ENCODE measurements at regions not wholly inside any gene's neighbourhood (a gene's known extent, or its start where the extent isn't known, plus 50 kb on each side); places are given as distances from the start of the nearest gene placed in this dataset.

GRCh38 chr2:60603533-60604190 lies 50.2 kb upstream of the BCL11A start:
- no peak for DNase-seq (ENCODE audit: low read depth in 3 of 3, low spot score in 2 of 3)

DNA sequence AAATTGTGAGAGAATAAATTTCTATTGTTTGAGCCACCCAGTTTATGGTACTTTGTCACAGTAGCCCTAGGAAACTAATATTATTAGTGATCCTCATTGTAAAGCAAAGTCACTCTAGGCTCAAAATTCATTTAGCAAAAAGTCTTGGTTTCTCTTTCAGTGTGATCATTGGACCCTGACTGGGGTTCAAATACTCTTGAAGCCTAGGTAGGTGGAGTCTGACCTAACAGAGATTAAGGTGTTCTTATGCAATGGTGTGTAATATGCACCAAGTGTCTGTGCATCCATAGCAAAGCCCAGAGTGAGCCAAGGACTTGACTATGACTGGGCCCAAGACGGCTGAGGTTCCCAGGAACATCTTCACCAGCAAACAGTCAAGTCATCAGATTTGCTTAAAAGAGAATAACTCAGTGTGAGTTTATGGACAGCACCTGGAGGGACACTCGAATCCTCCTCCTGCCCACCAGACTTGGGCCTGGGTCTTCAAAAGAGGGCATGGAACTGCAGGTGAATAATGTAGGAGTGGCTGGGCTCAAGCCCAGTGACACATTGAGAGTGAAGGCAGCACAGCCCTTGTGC lies 51.1 kb upstream of the BCL11A start:
- DNase-seq (ENCODE audit: low read depth in 3 of 3, low spot score in 2 of 3) = no peak

DNA sequence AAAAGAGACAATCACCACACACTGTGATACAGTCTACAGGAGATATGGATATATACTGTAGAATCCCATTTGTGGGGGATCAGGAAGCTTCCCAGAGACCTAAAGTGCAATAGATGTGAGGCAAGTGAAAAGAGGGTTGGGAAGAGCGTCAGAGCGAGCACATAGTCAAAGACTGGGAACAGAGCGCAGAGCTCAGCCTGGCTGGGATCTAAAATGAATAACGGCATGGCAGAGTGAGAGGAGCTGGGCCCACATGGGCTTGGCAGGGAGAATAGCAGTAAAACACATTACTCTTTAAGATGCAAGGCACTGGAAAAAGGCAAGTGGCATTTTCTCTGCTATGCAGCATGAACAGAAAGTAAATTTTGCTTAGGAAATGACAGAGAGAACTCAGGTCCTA lies 52.4 kb upstream of the BCL11A start:
- DNase-seq (ENCODE audit: low read depth in 3 of 3, low spot score in 2 of 3) = no peak

GRCh38 chr2:60608679-60609078 lies 55.2 kb upstream of the BCL11A start:
- DNase-seq (ENCODE audit: low read depth in 3 of 3, low spot score in 2 of 3) = no peak

GRCh38 chr2:60612033-60612432 lies 58.6 kb upstream of the BCL11A start:
- no peak for DNase-seq (ENCODE audit: low read depth in 3 of 3, low spot score in 2 of 3)

GRCh38 chr2:60614319-60614718 lies 60.9 kb upstream of the BCL11A start:
- no peak for DNase-seq (ENCODE audit: low read depth in 3 of 3, low spot score in 2 of 3)

DNA sequence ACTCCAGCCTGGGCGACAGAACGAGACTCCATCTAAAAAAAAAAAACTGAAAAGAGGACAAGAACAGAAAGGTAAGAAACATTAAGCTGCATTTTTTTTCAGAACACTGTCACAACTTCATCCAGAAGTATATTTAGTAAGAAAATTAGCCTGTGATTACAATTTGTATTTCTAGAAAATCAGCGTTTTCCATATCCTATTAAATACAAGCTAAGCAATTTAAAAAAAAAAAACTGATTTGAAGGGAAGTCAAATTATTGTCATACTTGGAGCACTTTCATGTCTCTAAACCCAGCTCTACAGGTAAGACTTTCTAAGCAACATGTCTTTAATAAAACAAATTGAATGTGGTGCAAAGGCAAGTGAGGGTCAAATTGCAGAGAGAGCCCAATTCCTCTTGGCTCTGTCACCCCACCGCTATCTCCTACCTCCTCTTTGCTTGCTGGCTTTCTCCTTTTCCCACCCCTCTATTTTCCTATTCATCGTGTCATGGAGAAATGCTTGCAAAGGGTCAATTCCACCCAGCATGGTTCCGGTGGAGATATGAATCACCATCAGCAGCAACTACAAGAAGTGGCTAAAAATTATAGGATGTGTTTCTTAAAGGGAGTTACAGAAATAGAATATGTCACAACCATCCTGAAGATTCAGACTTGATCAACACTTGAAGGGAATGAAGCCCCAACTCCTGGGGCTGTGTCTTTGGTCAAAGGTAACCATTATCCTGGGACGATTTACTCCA lies 68.4 kb upstream of the BCL11A start:
- no peak for DNase-seq (ENCODE audit: low read depth in 3 of 3, low spot score in 2 of 3)

- DNase-seq (ENCODE audit: low read depth in 3 of 3, low spot score in 2 of 3) = no peak
These were observed 69.6 kb upstream of the BCL11A start for GRCh38 chr2:60623040-60623439.

- no peak for DNase-seq (ENCODE audit: low read depth in 3 of 3, low spot score in 2 of 3)
These were observed 74.0 kb upstream of the BCL11A start for GRCh38 chr2:60627412-60627811.

DNA sequence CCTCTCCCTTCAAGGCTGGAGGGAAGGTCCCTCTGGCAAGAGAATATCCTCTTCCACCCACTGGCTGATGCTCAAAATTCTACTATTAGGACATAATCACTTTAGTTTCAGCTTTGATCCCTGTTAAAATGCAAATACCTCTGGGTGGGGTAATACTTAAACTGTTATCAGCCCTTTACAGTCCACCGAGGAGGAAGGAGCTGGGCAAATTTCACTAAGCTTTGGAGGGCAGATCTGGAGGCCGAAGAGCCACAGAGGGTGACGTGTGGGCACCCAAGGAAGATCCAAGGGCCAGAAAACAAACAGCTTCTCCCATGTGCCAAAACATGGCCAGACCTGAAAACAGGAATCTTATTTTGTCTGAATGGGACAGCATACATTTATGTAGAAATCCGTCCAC lies 74.6 kb upstream of the BCL11A start:
- DNase-seq (ENCODE audit: low read depth in 3 of 3, low spot score in 2 of 3) = no peak

GRCh38 chr2:60628615-60629304 lies 75.3 kb upstream of the BCL11A start:
- no peak for DNase-seq (ENCODE audit: low read depth in 3 of 3, low spot score in 2 of 3)

DNA sequence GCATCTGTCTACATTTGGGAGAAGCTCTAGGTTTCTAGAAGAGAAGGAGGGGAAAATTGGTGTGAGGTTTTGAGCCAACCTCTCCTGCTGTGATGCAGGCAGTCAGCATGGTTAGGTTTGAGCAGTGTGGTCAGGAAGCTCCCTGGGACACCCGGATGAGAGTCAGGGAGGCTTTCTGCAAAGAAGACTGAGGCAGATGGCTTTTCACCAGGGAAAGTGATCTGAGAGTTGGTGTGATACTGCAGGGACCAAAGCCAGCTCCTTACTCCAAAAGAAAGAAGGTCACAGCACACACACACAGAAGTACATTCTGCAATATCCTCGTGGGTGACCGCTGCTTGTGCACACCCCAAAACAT lies 75.8 kb upstream of the BCL11A start:
- no peak for DNase-seq (ENCODE audit: low read depth in 3 of 3, low spot score in 2 of 3)

GRCh38 chr2:60629801-60630385 lies 76.4 kb upstream of the BCL11A start:
- DNase-seq (ENCODE audit: low read depth in 3 of 3, low spot score in 2 of 3) = no peak

- no peak for DNase-seq (ENCODE audit: low read depth in 3 of 3, low spot score in 2 of 3)
These were observed 80.2 kb upstream of the BCL11A start for GRCh38 chr2:60633615-60634014.

- DNase-seq (ENCODE audit: low read depth in 3 of 3, low spot score in 2 of 3) = no peak
These were observed 81.0 kb upstream of the BCL11A start for GRCh38 chr2:60634438-60634837.

GRCh38 chr2:60641811-60642788 lies 88.6 kb upstream of the BCL11A start:
- peak in 2 of 3 donors; percentile 10 for DNase-seq (ENCODE audit: low read depth in 3 of 3, low spot score in 2 of 3)

DNA sequence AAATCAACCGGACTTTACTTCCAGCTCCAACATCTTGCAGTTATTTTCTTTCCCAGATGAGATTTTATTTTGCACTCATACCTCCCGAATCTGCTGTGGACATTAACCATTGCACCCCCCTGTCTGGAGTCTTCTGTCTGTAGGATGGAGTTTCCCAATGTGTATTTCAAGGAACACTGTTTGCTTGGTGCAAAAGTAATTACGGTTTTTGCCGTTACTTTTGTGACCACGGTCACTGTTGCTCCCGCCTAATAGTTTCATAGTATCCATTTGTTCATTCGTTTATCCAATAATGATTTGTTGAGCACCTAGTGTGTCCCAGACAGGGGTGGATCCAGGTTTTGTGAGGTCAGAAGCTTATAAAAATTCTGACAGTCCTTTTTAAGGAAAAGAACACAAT lies 90.3 kb upstream of the BCL11A start:
- DNase-seq (ENCODE audit: low read depth in 3 of 3, low spot score in 2 of 3) = no peak

DNA sequence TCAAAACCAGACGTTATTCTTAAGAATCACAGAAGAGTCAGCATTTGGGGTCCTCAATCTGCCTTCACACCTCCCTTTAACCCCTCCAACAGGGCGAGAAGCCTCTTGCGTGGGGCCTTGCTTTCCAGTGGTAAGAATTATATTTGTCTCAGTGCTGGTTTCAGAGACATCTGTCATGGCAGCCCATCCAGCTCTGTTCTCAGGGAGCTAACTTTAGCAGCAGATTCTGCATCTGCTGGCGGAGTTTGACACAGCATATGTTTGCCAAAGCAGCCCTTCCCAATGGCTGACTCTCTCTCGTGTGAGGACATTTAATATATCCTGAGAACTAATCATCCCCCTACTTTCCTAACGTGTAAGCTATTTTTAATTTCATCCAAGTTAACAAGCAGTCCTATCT lies 91.5 kb upstream of the BCL11A start:
- no peak for DNase-seq (ENCODE audit: low read depth in 3 of 3, low spot score in 2 of 3)

- DNase-seq (ENCODE audit: low read depth in 3 of 3, low spot score in 2 of 3) = no peak
These were observed 94.7 kb upstream of the BCL11A start for GRCh38 chr2:60648191-60648590.

DNA sequence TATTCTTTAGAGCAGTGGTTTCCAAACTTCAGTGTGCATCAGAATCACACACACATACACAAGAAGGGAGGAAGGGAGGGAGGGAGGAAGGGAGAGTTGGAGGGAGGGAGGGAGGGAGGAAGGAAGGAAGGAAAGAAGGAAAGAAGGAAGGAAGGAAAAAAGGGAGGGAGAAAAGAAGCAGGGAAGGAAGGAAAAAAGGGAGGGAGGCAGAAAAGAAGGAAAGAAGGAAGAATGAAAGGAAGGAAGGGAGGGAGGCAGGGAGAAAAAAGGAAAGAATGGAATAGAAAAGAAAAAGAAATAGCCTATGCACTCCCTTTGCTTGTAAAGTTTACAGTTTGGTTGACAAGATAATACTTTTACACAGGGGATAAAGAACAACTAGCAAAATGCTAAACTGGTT lies 96.3 kb upstream of the BCL11A start:
- DNase-seq (ENCODE audit: low read depth in 3 of 3, low spot score in 2 of 3) = no peak

Measured in right renal cortex interstitium (tissue), 3 donors.